ENCODE measurements at regions not wholly inside any gene's neighbourhood (a gene's known extent, or its start where the extent isn't known, plus 50 kb on each side); places are given as distances from the start of the nearest gene placed in this dataset.
"Not testable (repeated sequence)": the region's sequence is repeated elsewhere in the genome, so short reads cannot be mapped to it uniquely, and the experiment has no call there.

DNA sequence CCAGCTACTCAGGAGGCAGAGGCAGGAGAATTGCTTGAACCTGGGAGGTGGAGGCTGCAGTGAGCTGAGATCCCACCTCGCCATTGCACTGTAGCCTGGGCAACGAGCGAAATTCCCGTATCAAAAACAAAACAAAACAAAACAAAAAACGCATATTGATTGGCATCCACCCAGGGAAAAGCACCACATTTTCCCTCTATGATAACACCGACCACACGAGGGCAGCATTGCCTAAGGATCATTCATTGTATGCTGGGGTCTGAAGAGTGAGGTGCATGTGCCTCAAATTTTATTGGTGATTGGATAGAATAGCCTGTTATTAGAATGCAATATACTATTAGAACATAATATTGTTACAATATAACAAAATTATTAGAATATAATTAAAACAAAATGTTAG lies 433.1 kb upstream of the AMELY start:
- peak in 3 of 9 donors; percentile 14 to 32 (median 30) for DNase-seq
- Histone ChIP-seq H3K27ac (ENCODE audit: low read depth, low read length) (no peak overlapping the region), H3K4me3 (ENCODE audit: low read length) (no peak overlapping the region), H3K27me3 (ENCODE audit: control insufficient read depth in 2 of 2, insufficient read depth in 2 of 2, low read length in 2 of 2) (no peaks in the 10 kb centered on the region), H3K4me1 (ENCODE audit: control insufficient read depth in 2 of 2, insufficient read depth in 2 of 2, low read length in 2 of 2) (peaks cover 3 to 14% of the 10 kb centered on the region in 2 donors), H3K9me3 (ENCODE audit: control insufficient read depth in 2 of 3, low read length in 3 of 3) (no peaks in the 10 kb centered on the region), H3K36me3 (ENCODE audit: control insufficient read depth in 2 of 3, insufficient read depth in 3 of 3, low read length in 3 of 3) (no peaks in the 10 kb centered on the region)
- ChIA-PET CTCF (interaction anchor here (1.2 kb wide), 1 partner anchor 34 kb away, joined by 4 read pairs; no protein-coding TSS in a partner anchor), POLR2A (no interaction called here)
- no peaks in the 10 kb centered on the region for H3K27me3 Mint-ChIP-seq
- ATAC-seq: peak; percentile 75
- intact Hi-C loops (cut with micrococcal nuclease): loop anchor here (1.0 to 10.0 kb wide), 5 partner anchors 33 to 663 kb away; no protein-coding TSS in a partner anchor
- H3K9me3 Mint-ChIP-seq: no peaks in the 10 kb centered on the region
- peaks cover 0 to 22% (median 0%) of the 10 kb centered on the region in 5 donors for H3K36me3 Mint-ChIP-seq
- peak overlapping the region in 1 of 10 donors; percentile 26 for H3K4me3 Mint-ChIP-seq
- H3K27ac Mint-ChIP-seq: peak overlapping the region in 5 of 9 donors; percentile 64 to 92 (median 82)
- peaks cover 0 to 43% (median 16%) of the 10 kb centered on the region in 7 donors for H3K4me1 Mint-ChIP-seq

GRCh38 chrY:7343261-7343660 lies 431.7 kb upstream of the AMELY start:
- Mint-ChIP-seq H3K4me1 (peaks cover 0 to 54% (median 24%) of the 10 kb centered on the region in 7 donors), H3K4me3 (peak overlapping the region in 3 of 10 donors; percentile 29 to 47 (median 43)), H3K27ac (peak overlapping the region in 5 of 9 donors; percentile 65 to 92 (median 82)), H3K27me3 (no peaks in the 10 kb centered on the region), H3K9me3 (no peaks in the 10 kb centered on the region), H3K36me3 (peaks cover 0 to 30% (median 0%) of the 10 kb centered on the region in 5 donors)
- ChIA-PET POLR2A (no interaction called here), CTCF (interaction anchor here (0.7 to 1.2 kb wide), 5 partner anchors 15 to 72 kb away, joined by 3 to 4 read pairs (median 4); no protein-coding TSS in a partner anchor)
- Histone ChIP-seq H3K27ac (ENCODE audit: low read depth, low read length) (no peak overlapping the region), H3K27me3 (ENCODE audit: control insufficient read depth in 2 of 2, insufficient read depth in 2 of 2, low read length in 2 of 2) (no peaks in the 10 kb centered on the region), H3K4me3 (ENCODE audit: low read length) (no peak overlapping the region), H3K4me1 (ENCODE audit: control insufficient read depth in 2 of 2, insufficient read depth in 2 of 2, low read length in 2 of 2) (peaks cover 12 to 26% of the 10 kb centered on the region in 2 donors), H3K9me3 (ENCODE audit: control insufficient read depth in 2 of 3, low read length in 3 of 3) (no peaks in the 10 kb centered on the region), H3K36me3 (ENCODE audit: control insufficient read depth in 2 of 3, insufficient read depth in 3 of 3, low read length in 3 of 3) (no peaks in the 10 kb centered on the region)
- intact Hi-C loops (cut with micrococcal nuclease): loop anchor here in 1 of 2 donors (5.0 to 10.0 kb wide), 2 partner anchors 472 to 664 kb away; no protein-coding TSS in a partner anchor
- DNase-seq: no peak
- ATAC-seq: no peak

DNA sequence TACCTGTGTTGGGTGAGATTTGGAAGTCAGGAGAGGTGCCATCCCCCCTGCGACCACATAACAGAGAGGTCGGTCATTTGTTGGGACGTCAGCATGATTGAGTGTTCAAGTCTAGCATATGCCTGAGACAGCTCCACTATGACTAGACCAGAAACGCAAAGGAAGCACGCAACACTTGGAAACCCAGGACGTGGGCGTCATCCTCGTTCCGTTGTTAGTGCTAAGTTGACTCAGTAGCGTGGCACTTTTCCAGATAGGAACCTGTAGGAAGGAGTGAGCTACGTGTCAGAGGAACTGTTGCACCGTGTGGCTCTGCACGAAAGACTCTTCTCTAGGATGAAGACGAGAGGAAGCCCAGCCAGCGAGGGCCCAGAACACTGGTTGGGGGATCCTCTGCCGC lies 431.2 kb upstream of the AMELY start:
- POLR2A ChIA-PET; H3K27ac ChIP-seq (ENCODE audit: low read depth, low read length); H3K4me3 ChIP-seq (ENCODE audit: low read length); H3K9me3 ChIP-seq (ENCODE audit: control insufficient read depth in 2 of 3, low read length in 3 of 3); H3K27me3 ChIP-seq (ENCODE audit: control insufficient read depth in 2 of 2, insufficient read depth in 2 of 2, low read length in 2 of 2); ATAC-seq; H3K36me3 ChIP-seq (ENCODE audit: control insufficient read depth in 2 of 3, insufficient read depth in 3 of 3, low read length in 3 of 3); H3K27me3 Mint-ChIP-seq; H3K9me3 Mint-ChIP-seq: not testable (repeated sequence)
- Mint-ChIP-seq H3K4me1 (peaks cover 0 to 59% (median 26%) of the 10 kb centered on the region in 7 donors), H3K36me3 (peaks cover 0 to 34% (median 0%) of the 10 kb centered on the region in 5 donors), H3K27ac (peak overlapping the region in 5 of 9 donors; percentile 65 to 92 (median 82)), H3K4me3 (peak overlapping the region in 4 of 10 donors; percentile 5 to 47 (median 36))
- DNase-seq: peak in 1 of 9 donors; percentile 30
- CTCF ChIA-PET: interaction anchor here (0.7 to 1.2 kb wide), 4 partner anchors 25 to 72 kb away, joined by 3 to 5 read pairs (median 4); no protein-coding TSS in a partner anchor
- peaks cover 12 to 32% of the 10 kb centered on the region in 2 donors for H3K4me1 ChIP-seq (ENCODE audit: control insufficient read depth in 2 of 2, insufficient read depth in 2 of 2, low read length in 2 of 2)
- intact Hi-C loops (cut with micrococcal nuclease): loop anchor here in 1 of 2 donors (5.0 to 10.0 kb wide), 2 partner anchors 472 to 665 kb away; no protein-coding TSS in a partner anchor

DNA sequence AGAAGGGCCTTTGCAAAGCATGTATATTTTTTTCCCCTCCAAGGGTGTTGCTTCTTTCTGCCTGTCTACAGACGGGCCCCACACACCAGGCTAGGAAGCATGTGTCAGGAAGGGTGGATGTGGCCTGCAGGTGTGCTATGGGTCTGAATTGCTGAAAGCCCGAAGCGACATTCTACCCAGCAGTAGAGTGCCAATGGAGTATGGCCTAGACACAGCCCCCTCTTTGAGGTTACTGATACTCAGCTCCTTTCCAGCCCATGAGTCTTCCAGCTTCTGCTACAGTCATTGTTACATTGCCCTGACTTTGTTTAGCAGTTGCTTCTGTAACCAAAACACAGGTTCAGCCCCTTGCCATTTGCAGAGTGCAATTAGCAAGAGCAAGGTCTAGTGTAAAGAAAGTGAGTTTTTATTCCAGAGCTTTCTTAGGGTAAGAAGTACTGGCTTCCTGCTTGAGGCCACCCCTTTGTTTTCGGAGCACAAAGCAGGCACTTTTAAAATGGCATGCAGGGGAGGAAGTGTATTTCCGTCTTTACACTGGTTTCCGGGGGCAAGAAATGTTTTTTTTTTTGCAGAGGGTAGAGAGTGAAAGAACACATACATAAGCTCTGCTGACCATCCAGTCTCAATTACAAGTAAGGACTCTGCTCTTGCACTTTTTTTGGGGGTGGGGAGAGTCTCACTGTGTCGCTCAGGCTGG lies 428.0 kb upstream of the AMELY start:
- Mint-ChIP-seq H3K9me3 (no peaks in the 10 kb centered on the region), H3K27me3 (no peaks in the 10 kb centered on the region), H3K4me1 (peaks cover 0 to 74% (median 24%) of the 10 kb centered on the region in 7 donors), H3K27ac (peak overlapping the region in 5 of 9 donors; percentile 83 to 95 (median 93)), H3K36me3 (peaks cover 0 to 47% (median 0%) of the 10 kb centered on the region in 5 donors), H3K4me3 (peak overlapping the region in 5 of 10 donors; percentile 70 to 79 (median 74))
- peak; percentile 68 for ATAC-seq
- ChIA-PET POLR2A (interaction anchor here (0.7 to 2.8 kb wide), 8 partner anchors 11 to 67 kb away, joined by 3 to 9 read pairs (median 4); no protein-coding TSS in a partner anchor), CTCF (no interaction called here)
- H3K4me1 ChIP-seq (ENCODE audit: control insufficient read depth in 2 of 2, insufficient read depth in 2 of 2, low read length in 2 of 2): peaks cover 20 to 57% of the 10 kb centered on the region in 2 donors
- H3K4me3 ChIP-seq (ENCODE audit: low read length): peak overlapping the region; percentile 41
- H3K27me3 ChIP-seq (ENCODE audit: control insufficient read depth in 2 of 2, insufficient read depth in 2 of 2, low read length in 2 of 2): no peaks in the 10 kb centered on the region
- H3K27ac ChIP-seq (ENCODE audit: low read depth, low read length): peak overlapping the region; percentile 45
- no peaks in the 10 kb centered on the region for H3K36me3 ChIP-seq (ENCODE audit: control insufficient read depth in 2 of 3, insufficient read depth in 3 of 3, low read length in 3 of 3)
- DNase-seq: peak in 1 of 9 donors; percentile 53
- intact Hi-C loops (cut with micrococcal nuclease): loop anchor here (1.0 to 10.0 kb wide), 5 partner anchors 13 to 668 kb away; no protein-coding TSS in a partner anchor
- H3K9me3 ChIP-seq (ENCODE audit: control insufficient read depth in 2 of 3, low read length in 3 of 3): no peaks in the 10 kb centered on the region

DNA sequence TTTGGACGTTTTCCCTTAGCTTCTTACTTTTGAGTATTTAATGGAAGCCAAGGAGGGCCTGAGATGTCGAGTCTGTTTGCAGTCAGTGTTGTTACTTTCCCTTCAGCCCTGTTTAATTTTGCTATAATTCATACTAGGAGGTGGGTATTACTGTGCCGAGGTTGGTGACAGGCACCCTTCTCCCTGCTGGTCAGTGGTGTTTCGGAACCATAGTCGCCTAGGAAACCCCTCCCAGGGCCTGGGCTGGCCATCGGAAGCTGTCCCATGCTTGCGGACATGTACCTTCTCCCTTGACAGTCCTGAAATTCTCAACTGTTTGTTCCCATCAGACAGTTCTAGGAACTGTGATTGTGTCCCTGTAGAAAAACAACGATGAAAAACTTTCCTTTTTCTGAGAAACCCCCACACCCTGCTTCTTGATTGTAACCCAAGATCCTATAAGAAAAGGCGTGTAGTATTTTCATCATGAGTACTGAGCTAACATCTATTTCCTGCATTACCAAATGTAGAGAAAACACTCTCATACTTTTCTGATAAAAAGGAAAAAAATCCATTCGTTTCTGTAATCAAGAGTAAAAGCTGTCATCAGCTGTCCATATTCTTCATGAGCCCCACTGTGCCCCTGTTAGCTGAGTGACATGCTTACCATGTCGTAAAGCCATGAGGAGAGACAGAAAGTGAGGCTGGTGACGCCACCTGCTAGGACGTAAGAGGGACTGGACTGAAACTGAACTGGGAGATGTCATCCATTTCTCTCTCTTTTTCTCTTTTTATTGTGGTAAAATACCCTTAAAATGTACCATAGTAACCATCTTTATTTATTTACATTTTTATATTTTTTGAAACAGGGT lies 424.7 kb upstream of the AMELY start:
- Mint-ChIP-seq H3K4me3 (peak overlapping the region in 5 of 10 donors; percentile 58 to 79 (median 71)), H3K27me3 (no peaks in the 10 kb centered on the region), H3K36me3 (peaks cover 0 to 45% (median 0%) of the 10 kb centered on the region in 5 donors), H3K4me1 (peaks cover 0 to 65% (median 26%) of the 10 kb centered on the region in 7 donors), H3K9me3 (no peaks in the 10 kb centered on the region), H3K27ac (peak overlapping the region in 5 of 9 donors; percentile 86 to 95 (median 93))
- DNase-seq (peak in 1 of 9 donors; percentile 36), ATAC-seq (peak; percentile 54)
- peak overlapping the region; percentile 64 for H3K27ac ChIP-seq (ENCODE audit: low read depth, low read length)
- H3K9me3 ChIP-seq (ENCODE audit: control insufficient read depth in 2 of 3, low read length in 3 of 3): no peaks in the 10 kb centered on the region
- intact Hi-C loops (cut with micrococcal nuclease): loop anchor here in 1 of 2 donors (5.0 kb wide), 1 partner anchor 44 kb away; no protein-coding TSS in a partner anchor
- H3K4me3 ChIP-seq (ENCODE audit: low read length): no peak overlapping the region
- H3K4me1 ChIP-seq (ENCODE audit: control insufficient read depth in 2 of 2, insufficient read depth in 2 of 2, low read length in 2 of 2): peaks cover 29 to 61% of the 10 kb centered on the region in 2 donors
- no peaks in the 10 kb centered on the region for H3K36me3 ChIP-seq (ENCODE audit: control insufficient read depth in 2 of 3, insufficient read depth in 3 of 3, low read length in 3 of 3)
- CTCF ChIA-PET: interaction anchor here (0.8 kb wide), 1 partner anchor 9 kb away, joined by 3 read pairs; no protein-coding TSS in a partner anchor
- H3K27me3 ChIP-seq (ENCODE audit: control insufficient read depth in 2 of 2, insufficient read depth in 2 of 2, low read length in 2 of 2): no peaks in the 10 kb centered on the region
- POLR2A ChIA-PET: interaction anchor here (1.4 kb wide), 1 partner anchor 63 kb away, joined by 4 read pairs; no protein-coding TSS in a partner anchor

DNA sequence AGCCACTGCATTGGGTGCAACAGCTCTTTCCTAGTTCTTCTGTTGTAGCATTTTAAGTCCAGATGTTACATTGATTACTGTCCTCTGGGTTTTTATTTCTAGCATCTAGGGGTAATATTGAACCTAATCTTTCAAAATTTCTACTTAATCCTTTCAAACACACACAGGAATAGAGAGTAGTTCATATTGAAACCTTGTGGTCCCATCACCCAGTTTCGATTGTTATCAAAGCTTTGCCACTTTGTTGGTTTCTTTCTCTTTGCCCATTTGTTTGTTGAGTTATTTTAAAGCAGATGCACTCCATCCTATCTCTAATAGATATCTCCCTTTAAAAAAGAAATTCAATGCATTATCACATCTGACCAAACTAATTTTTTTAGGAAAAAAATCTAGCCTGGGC lies 422.9 kb upstream of the AMELY start:
- ChIA-PET POLR2A (interaction anchor here (1.6 kb wide), 1 partner anchor 56 kb away, joined by 3 read pairs; no protein-coding TSS in a partner anchor), CTCF (no interaction called here)
- Histone ChIP-seq H3K9me3 (ENCODE audit: control insufficient read depth in 2 of 3, low read length in 3 of 3) (no peaks in the 10 kb centered on the region), H3K4me1 (ENCODE audit: control insufficient read depth in 2 of 2, insufficient read depth in 2 of 2, low read length in 2 of 2) (peaks cover 25 to 49% of the 10 kb centered on the region in 2 donors), H3K4me3 (ENCODE audit: low read length) (peak overlapping the region; percentile 7), H3K36me3 (ENCODE audit: control insufficient read depth in 2 of 3, insufficient read depth in 3 of 3, low read length in 3 of 3) (no peaks in the 10 kb centered on the region), H3K27me3 (ENCODE audit: control insufficient read depth in 2 of 2, insufficient read depth in 2 of 2, low read length in 2 of 2) (no peaks in the 10 kb centered on the region), H3K27ac (ENCODE audit: low read depth, low read length) (peak overlapping the region; percentile 14)
- peak overlapping the region in 4 of 9 donors; percentile 72 to 82 (median 80) for H3K27ac Mint-ChIP-seq
- no peaks in the 10 kb centered on the region for H3K9me3 Mint-ChIP-seq
- no peaks in the 10 kb centered on the region for H3K27me3 Mint-ChIP-seq
- ATAC-seq (no peak), DNase-seq (no peak)
- peak overlapping the region in 5 of 10 donors; percentile 27 to 59 (median 47) for H3K4me3 Mint-ChIP-seq
- intact Hi-C loops (cut with micrococcal nuclease): loop anchor here in 1 of 2 donors (1.0 kb wide), 2 partner anchors 8 to 23 kb away; no protein-coding TSS in a partner anchor
- H3K4me1 Mint-ChIP-seq: peaks cover 0 to 67% (median 28%) of the 10 kb centered on the region in 7 donors
- peaks cover 0 to 42% (median 0%) of the 10 kb centered on the region in 5 donors for H3K36me3 Mint-ChIP-seq
